Tibial nerve (tissue), 3 donors: ENCODE measurements at regions not wholly inside any gene's neighbourhood (a gene's known extent, or its start where the extent isn't known, plus 50 kb on each side); places are given as distances from the start of the nearest gene placed in this dataset.

Experiments
- CTCF ChIP-seq, 5 experiments: fragments of 200-600 bp in 3 of 5; fragments of 450-650 bp in 2 of 5; sonication (generic) in 3 of 5; IDR thresholded peaks; one replicate each; pipeline ENCODE4 v1.5.1; 2016 to 2019; ENCODE audit warnings: antibody characterized with exemption in 5 of 5, mild to moderate bottlenecking in 3 of 5, moderate library complexity in 2 of 5
- POLR2A ChIP-seq, 2 donors: fragments of 450-650 bp; IDR thresholded peaks; one replicate each; pipeline ENCODE4 v1.6.1; 2017; ENCODE audit warnings: antibody characterized with exemption in 2 of 2, mild to moderate bottlenecking in 2 of 2, moderate library complexity in 2 of 2

GRCh38 chr12:85680881-85681280 is 155.3 kb downstream of the RASSF9 start:
- TF ChIP-seq CTCF (IDR thresholded peaks at IDR 0.05): no peak
- TF ChIP-seq POLR2A (IDR thresholded peaks at IDR 0.05): no peak
